Tibial nerve (tissue), 4 donors: ENCODE measurements at regions not wholly inside any gene's neighbourhood (a gene's known extent, or its start where the extent isn't known, plus 50 kb on each side); places are given as distances from the start of the nearest gene placed in this dataset.

Experiments used
- DNase-seq, 2 donors: peaks; one replicate each; pipeline ENCODE4 v3.0.0-alpha.2; 2019; ENCODE audit warnings: low spot score in 2 of 2
- H3K27ac ChIP-seq, 4 donors: fragments of 200-600 bp; sonication (generic) in 3 of 4; one replicate each; pipeline ENCODE4 v1.5.1; 2017 to 2019; ENCODE audit warnings: mild to moderate bottlenecking in 1 of 4
- H3K27me3 ChIP-seq, 2 donors: fragments of 200-600 bp; sonication (generic) in 1 of 2; one replicate each; pipeline versions ENCODE4 v1.5.1 to v1.6.0; 2017 to 2019
- H3K36me3 ChIP-seq, 3 donors: fragments of 200-600 bp; sonication (generic); one replicate each; pipeline ENCODE4 v1.5.1; 2018 to 2019
- H3K4me1 ChIP-seq, 4 donors: fragments of 200-600 bp; sonication (generic) in 3 of 4; one replicate each; pipeline ENCODE4 v1.5.1; 2017 to 2019
- H3K4me3 ChIP-seq, 4 donors: fragments of 200-600 bp; sonication (generic) in 3 of 4; one replicate each; pipeline ENCODE4 v1.5.1; 2017 to 2019; ENCODE audit warnings: mild to moderate bottlenecking in 1 of 4, moderate library complexity in 1 of 4
- H3K9me3 ChIP-seq, 4 donors: fragments of 200-600 bp; sonication (generic) in 3 of 4; one replicate each; pipeline ENCODE4 v1.5.1; 2017 to 2019
- CTCF ChIP-seq, 5 experiments: fragments of 200-600 bp in 3 of 5; fragments of 450-650 bp in 2 of 5; sonication (generic) in 3 of 5; IDR thresholded peaks; one replicate each; pipeline ENCODE4 v1.5.1; 2016 to 2019; ENCODE audit warnings: antibody characterized with exemption in 5 of 5, mild to moderate bottlenecking in 3 of 5, moderate library complexity in 2 of 5
- EP300 ChIP-seq, 2 donors: sonication (generic); formaldehyde crosslinking; IDR thresholded peaks; one replicate each; pipeline ENCODE4 v1.6.1; 2017; ENCODE audit warnings: antibody characterized with exemption in 2 of 2, mild to moderate bottlenecking in 1 of 2
- POLR2A ChIP-seq, 2 donors: fragments of 450-650 bp; IDR thresholded peaks; one replicate each; pipeline ENCODE4 v1.6.1; 2017; ENCODE audit warnings: antibody characterized with exemption in 2 of 2, mild to moderate bottlenecking in 2 of 2, moderate library complexity in 2 of 2
- WGBS, 2 donors: methylation state at CpG; one replicate each; pipeline ENCODE4 v1.1.5; 2018; 5-methylcytosine and 5-hydroxymethylcytosine counted together

DNA sequence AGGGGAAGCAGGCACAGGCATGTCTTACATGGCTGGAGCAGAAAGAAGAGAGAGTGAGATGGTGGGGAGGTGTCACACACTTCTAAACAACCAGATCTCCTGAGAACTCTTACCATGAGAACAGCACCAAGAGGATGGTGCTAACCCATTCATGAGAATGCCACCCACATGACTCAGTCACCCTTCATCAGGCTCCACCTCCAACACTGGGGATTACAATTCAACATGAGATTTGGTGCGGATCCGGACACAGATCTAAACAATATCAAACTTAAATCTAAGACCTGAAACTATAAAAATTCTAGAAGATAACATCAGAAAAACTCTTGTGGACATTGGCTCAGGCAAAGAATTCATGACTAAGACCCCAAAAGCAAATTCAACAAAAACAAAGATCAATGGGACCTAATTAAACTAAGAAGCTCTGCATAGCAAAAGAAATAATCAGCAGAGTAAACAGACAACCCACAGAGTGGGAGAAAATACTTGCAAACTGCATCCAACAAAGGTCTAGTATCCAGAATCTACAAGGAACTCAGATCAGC lies 65.4 kb downstream of the SPATA31C2 start:
- Histone ChIP-seq H3K27me3 (peaks cover 0 to 6% of the 10 kb centered on the region in 2 donors), H3K36me3 (no peaks in the 10 kb centered on the region), H3K27ac (no peak overlapping the region), H3K4me1 (peaks cover 0 to 22% (median 6%) of the 10 kb centered on the region in 4 donors), H3K9me3 (no peaks in the 10 kb centered on the region), H3K4me3 (no peak overlapping the region)
- WGBS, 2 donors = 95 to 98% methylated on average over 2 of the region's 2 CpGs
- TF ChIP-seq POLR2A (IDR thresholded peaks at IDR 0.05) (no peak), CTCF (IDR thresholded peaks at IDR 0.05) (no peak), EP300 (IDR thresholded peaks at IDR 0.05) (no peak)
- no peak for DNase-seq

DNA sequence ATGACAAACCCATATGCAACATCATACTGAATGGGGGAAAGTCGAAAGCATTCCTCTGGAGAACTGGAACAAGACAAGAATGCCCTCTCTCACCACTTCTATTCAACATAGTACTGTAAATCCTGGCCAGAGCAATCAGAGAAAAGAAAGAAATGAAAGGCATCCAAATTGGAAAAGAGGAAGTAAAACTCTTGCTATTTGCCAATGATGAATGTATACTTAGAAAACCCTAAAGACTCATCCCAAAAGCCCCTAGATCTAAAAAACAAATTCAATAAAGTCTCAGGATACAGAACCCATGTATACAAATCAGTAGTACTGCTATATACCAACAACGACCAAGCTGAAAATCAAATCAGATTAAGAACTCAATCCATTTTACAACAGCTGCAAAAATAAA lies 66.9 kb downstream of the SPATA31C2 start:
- Histone ChIP-seq H3K36me3 (no peaks in the 10 kb centered on the region), H3K9me3 (no peaks in the 10 kb centered on the region), H3K27me3 (peaks cover 0 to 6% of the 10 kb centered on the region in 2 donors), H3K27ac (no peak overlapping the region), H3K4me3 (no peak overlapping the region), H3K4me1 (peaks cover 0 to 10% (median 3%) of the 10 kb centered on the region in 4 donors)
- 71 to 74% methylated on average over 2 of the region's 2 CpGs for WGBS, 2 donors
- DNase-seq = no peak
- TF ChIP-seq POLR2A (IDR thresholded peaks at IDR 0.05) (no peak), EP300 (IDR thresholded peaks at IDR 0.05) (no peak), CTCF (IDR thresholded peaks at IDR 0.05) (no peak)

DNA sequence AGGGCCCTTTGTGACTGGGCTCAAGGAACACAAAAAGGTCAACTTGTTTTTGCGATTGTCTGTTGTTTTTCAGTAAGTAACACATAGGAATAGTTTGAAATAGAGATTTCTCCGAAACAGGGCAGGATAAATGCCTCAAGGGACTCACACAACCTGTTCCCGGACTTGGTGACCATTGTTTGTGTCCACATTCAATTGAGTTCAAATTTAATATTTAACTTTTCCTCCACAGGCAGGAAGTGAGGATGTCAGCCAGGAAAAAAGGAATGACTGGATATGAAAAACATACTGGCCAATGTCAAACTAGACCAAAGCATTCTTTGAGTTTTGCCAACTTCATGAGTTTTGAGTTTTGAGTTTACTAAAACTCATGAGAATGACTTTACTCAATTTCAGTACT lies 72.7 kb downstream of the SPATA31C2 start:
- DNase-seq = no peak
- TF ChIP-seq POLR2A (IDR thresholded peaks at IDR 0.05) = no peak
- no peak for TF ChIP-seq EP300 (IDR thresholded peaks at IDR 0.05)
- TF ChIP-seq CTCF (IDR thresholded peaks at IDR 0.05) = no peak
- 35 to 36% methylated on average over 3 of the region's 3 CpGs for WGBS, 2 donors

DNA sequence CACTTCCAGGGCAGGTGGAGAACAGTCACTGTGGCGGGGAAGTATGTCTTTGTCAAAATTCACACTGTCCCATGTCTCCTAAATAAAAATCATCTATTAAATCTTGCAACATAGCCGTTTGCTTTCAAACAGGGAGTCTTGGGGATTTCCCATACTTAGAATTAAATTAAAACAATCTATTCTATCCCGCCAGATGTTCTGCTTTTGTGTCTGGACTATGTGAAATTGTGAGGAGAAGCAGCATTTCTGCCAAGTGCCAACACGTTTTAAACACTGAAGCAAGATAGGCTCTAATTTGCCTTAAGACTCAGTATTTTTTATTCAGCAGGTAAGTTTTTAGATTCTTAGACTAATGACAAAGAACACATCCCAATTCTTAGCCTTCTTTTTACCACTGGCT lies 73.7 kb downstream of the SPATA31C2 start:
- H3K4me3 ChIP-seq = no peak overlapping the region
- no peaks in the 10 kb centered on the region for H3K27me3 ChIP-seq
- H3K36me3 ChIP-seq = no peaks in the 10 kb centered on the region
- DNase-seq = no peak
- no peak overlapping the region for H3K27ac ChIP-seq
- WGBS, 2 donors = 73 to 74% methylated on average over 4 of the region's 4 CpGs
- TF ChIP-seq EP300 (IDR thresholded peaks at IDR 0.05) (no peak), POLR2A (IDR thresholded peaks at IDR 0.05) (no peak), CTCF (IDR thresholded peaks at IDR 0.05) (no peak)
- H3K9me3 ChIP-seq = no peaks in the 10 kb centered on the region
- no peaks in the 10 kb centered on the region for H3K4me1 ChIP-seq

More for the DNA sequence above, 72.7 kb downstream of the SPATA31C2 start:
- Histone ChIP-seq H3K27me3 (no peaks in the 10 kb centered on the region), H3K36me3 (no peaks in the 10 kb centered on the region), H3K27ac (no peak overlapping the region), H3K4me1 (no peaks in the 10 kb centered on the region), H3K4me3 (no peak overlapping the region), H3K9me3 (no peaks in the 10 kb centered on the region)

- Histone ChIP-seq H3K27ac (no peak overlapping the region), H3K27me3 (no peaks in the 10 kb centered on the region), H3K36me3 (no peaks in the 10 kb centered on the region), H3K9me3 (no peaks in the 10 kb centered on the region), H3K4me1 (no peaks in the 10 kb centered on the region), H3K4me3 (no peak overlapping the region)
- no peak for DNase-seq
- TF ChIP-seq EP300 (IDR thresholded peaks at IDR 0.05) (no peak), POLR2A (IDR thresholded peaks at IDR 0.05) (no peak), CTCF (IDR thresholded peaks at IDR 0.05) (no peak)
- WGBS, 2 donors = 94 to 96% methylated on average over 7 of the region's 7 CpGs
These were observed 77.5 kb downstream of the SPATA31C2 start for GRCh38 chr9:88060746-88061145.
